Motor neuron (in vitro differentiated cells): ENCODE measurements at regions not wholly inside any gene's neighbourhood (a gene's known extent, or its start where the extent isn't known, plus 50 kb on each side); places are given as distances from the start of the nearest gene placed in this dataset.

ENCODE experiments used
- ATAC-seq, 8 experiments: fragments of 200-7000 bp; cut with Tn5 transposase; replicated peaks in 6 of 8; 2 replicates each; pipeline ENCODE4 v1.8.0; 2021; ENCODE audit warnings: mild to moderate bottlenecking in 8 of 8, moderate library complexity in 8 of 8
- H3K27ac ChIP-seq, 2 donors: fragments of 250-450 bp; sonication (Bioruptor Pico); 2 replicates each; pipeline ENCODE4 v1.9.0; 2021; ENCODE audit warnings: antibody characterized with exemption in 2 of 2, mild to moderate bottlenecking in 2 of 2, moderate library complexity in 1 of 2
- H3K4me1 ChIP-seq, 2 donors: fragments of 250-450 bp; sonication (Bioruptor Pico); replicated peaks in 1 of 2; 2 replicates each; pipeline ENCODE4 v1.6.1; 2021; ENCODE audit warnings: antibody characterized with exemption in 2 of 2, mild to moderate bottlenecking in 2 of 2, moderate library complexity in 1 of 2
- H3K4me3 ChIP-seq, 5 donors: fragments of 250-450 bp; sonication (Bioruptor Pico); 2 replicates each; pipeline ENCODE4 v1.9.0; 2021; ENCODE audit warnings: antibody characterized with exemption in 5 of 5, mild to moderate bottlenecking in 5 of 5, moderate library complexity in 4 of 5
- WGBS, 10 experiments: fragments of 450-650 bp; shearing (Covaris generic); methylation state at CpG; one replicate each; pipeline ENCODE4 v1.0.0; 2022; 5-methylcytosine and 5-hydroxymethylcytosine counted together
- in situ Hi-C, 9 experiments: fragments of 400-800 bp; cut with MboI; loops; one replicate each; pipeline ENCODE4 v1.15.0; 2021; ENCODE audit warnings: low sequenced_read_pairs in 9 of 9, low pct_unique_long_range_greater_than_20kb in 2 of 9; ENCODE audit not compliant: unreplicated experiment in 9 of 9

DNA sequence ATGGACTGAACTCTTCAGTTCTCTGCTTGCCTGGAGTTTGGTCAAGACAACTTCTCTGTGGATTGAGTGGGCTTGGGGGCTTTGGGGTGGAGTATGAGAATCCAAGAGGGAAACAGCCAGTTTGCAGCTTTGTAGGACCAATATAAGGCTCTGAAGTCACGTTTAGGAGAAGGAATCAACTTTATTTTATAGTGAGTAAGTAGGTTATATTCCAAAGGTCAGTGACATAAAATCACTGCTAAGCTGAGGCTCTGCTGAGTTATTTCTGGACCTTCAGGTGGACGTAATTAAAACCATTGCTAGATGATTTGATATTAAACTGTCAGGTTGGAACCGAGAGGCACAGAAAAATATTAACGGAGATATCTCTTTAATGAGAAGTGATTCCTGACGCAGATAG lies 514.4 kb downstream of the DMAC1 start:
- in situ Hi-C loops = no loop called here
- no peak overlapping the region for H3K27ac ChIP-seq

DNA sequence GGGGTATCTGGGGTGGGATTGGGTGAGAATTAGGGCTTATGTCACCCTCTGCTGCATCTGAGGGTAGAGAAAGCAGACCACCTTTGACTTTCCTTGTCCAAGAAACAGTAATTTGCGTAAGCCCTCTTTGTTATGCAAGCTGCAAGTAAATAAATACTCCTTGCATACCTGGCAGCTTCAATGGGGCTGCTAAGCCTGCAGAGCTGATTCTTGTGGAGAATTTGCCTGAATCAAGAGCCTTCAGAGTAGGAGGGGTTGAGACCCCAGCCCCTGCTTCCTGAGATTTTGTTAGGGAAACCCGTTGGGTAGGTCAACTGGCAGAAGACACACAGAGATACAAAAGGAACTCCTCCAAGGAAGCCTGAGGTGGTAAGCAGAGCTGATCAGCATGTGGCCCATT lies 515.1 kb downstream of the DMAC1 start:
- no peak for ATAC-seq
- Histone ChIP-seq H3K27ac (no peak overlapping the region), H3K4me3 (no peak overlapping the region), H3K4me1 (no peaks in the 10 kb centered on the region)
- in situ Hi-C loops = no loop called here
- WGBS, 10 experiments = 0 to 83% (median 29%) methylated on average over 1 to 2 of the region's 2 CpGs; no CpG with 5 or more reads in 3 of the 10 experiments

More for the DNA sequence above, 514.4 kb downstream of the DMAC1 start:
- Histone ChIP-seq H3K4me1 (no peaks in the 10 kb centered on the region), H3K4me3 (no peak overlapping the region)
- 0 to 87% (median 38%) methylated on average over 3 to 5 of the region's 5 CpGs; no CpG with 5 or more reads in 2 of the 10 experiments for WGBS, 10 experiments
- no peak for ATAC-seq

DNA sequence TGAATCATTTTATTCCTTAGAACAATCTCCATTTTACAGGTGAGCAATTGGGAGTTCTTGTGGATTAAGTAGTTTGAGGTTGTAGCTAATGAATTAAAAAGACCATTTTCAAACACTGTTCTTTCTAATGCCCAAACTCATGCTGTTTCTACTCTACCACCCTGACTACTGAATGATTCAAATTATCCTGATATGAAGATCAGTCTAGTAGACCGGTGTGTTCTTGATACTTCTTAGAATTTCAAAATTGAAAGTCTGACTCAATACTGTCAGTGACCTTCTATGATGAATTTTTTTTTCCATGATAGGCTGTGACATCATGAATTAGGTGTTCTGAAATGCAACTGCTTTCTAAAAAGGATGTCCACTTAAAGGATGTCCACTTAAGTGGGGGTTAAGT lies 515.5 kb downstream of the DMAC1 start:
- ATAC-seq = peak in 1 of 8 experiments; percentile 26
- in situ Hi-C loops = no loop called here
- H3K4me1 ChIP-seq = no peaks in the 10 kb centered on the region
- 0 to 100% (median 61%) methylated on average over 1 of the region's 1 CpG; no CpG with 5 or more reads in 2 of the 10 experiments for WGBS, 10 experiments
- no peak overlapping the region for H3K27ac ChIP-seq
- H3K4me3 ChIP-seq = no peak overlapping the region

DNA sequence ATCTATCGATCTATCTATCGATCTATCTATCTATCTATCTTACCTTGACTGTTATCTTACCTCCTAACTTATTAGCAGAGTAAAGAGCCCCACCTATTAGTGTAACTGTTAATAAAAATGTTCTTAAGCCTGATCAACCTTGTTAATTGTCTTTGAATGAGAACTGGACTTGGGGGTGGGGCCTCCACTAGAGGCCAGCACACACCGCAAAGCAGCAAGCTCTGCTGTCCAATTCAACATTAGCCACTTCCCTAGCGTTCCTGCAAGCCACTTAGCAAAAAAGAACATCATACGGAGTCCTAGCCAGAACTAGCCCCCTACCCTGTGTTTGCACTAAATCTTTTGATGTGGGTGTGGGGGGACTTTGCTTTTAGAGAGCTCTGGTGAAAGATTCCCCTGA lies 515.8 kb downstream of the KDM4C start:
- in situ Hi-C loops = no loop called here
- ATAC-seq = peak in 2 of 8 experiments; percentile 49 to 55
- WGBS, 10 experiments = 9 to 92% (median 64%) methylated on average over 2 to 5 of the region's 5 CpGs; no CpG with 5 or more reads in 1 of the 10 experiments
- Histone ChIP-seq H3K4me3 (no peak overlapping the region), H3K4me1 (peaks cover 0 to 9% of the 10 kb centered on the region in 2 donors), H3K27ac (no peak overlapping the region)

DNA sequence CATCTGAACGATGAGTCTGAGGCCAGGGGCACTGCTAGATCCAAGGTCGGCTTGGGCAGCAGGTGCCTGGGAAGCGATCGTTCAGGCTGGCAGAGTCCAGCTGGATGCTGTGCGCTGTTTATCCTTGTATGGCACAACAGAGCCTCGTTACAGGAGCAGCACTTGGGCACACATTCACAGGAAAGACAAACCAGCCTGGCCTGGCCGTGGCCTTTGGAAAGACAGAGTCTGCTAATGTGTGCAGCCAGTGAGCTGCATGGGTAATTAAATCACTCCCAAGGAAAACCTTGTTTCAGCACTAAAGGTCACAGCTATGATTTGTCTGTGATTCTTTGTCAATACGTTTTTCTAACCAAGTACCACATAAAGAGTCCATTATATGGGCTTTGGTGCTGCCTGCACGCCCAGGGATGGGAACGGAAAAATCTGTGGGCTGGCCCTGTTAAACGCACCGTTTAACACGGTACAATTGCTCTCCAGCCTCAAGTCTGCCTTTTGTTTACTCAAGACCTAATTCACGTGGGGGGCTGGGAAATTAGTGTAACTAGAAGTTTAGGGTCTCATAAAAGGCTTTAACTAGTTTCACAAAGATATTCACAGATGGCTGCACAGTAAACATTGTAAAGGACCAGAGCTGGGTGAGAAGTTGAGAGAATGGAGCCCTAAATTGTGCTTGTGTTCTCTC lies 509.3 kb downstream of the KDM4C start:
- Histone ChIP-seq H3K27ac (peak overlapping the region in 1 of 2 donors; percentile 38), H3K4me3 (no peak overlapping the region), H3K4me1 (peaks cover 12 to 23% of the 10 kb centered on the region in 2 donors)
- peak in 5 of 8 experiments; percentile 91 to 94 (median 93) for ATAC-seq
- in situ Hi-C loops = no loop called here
- WGBS, 10 experiments = 0 to 71% (median 9%) methylated on average over 1 to 12 of the region's 14 CpGs; no CpG with 5 or more reads in 1 of the 10 experiments

DNA sequence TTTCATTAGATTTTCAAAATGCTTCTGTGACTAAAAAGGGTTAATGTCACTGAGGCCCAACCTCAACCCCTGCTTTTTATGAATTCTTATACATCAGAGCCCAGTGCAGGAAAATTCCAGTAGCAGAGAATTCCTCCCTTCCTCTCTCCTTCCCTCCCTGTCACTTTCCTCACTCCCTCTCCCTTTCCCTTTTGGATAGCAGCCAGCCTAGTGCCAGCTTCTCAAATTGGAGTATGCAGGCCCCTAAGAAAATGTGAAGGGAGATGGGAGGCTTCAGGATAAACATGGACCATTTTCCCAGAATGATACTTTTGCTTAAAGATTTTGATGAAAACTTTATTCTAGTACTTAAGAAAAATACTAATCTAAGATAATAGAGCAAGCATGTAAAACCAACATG lies 507.4 kb downstream of the KDM4C start:
- in situ Hi-C loops = no loop called here
- Histone ChIP-seq H3K4me1 (peaks cover 12 to 20% of the 10 kb centered on the region in 2 donors), H3K27ac (no peak overlapping the region), H3K4me3 (no peak overlapping the region)
- no peak for ATAC-seq

DNA sequence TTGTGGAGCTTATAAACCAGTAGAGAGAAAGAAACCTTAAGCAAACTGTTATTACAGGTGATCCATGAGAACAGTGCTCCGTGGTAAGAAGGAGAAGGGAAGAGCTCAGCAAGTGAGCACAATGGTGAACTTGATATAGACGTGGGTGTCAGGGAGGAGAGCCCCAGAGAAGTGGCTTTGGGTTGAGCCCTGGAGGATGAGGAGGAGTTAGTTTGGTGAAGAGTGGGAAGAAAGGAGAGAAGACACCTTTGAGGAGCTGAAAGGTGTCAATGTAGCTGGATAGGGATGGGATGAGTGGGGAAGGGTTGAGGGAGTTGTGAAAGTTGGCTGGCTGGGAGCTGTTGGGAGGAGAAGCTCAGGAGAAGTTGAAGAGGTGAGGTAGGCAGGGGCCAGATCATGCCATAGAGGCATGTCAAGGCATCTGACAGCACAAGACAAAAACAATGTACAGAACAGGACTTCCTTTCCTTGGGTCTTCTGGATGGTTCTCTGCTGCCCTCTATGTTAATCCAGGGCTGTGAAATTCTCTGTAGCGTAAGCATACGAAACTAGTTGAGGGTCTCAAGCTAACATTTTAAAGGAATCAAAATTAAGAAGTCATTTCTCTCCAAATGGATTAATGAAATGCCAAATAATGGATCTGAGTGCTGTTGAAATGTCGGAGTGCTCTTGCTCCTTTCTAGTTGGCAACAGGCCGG lies 501.9 kb downstream of the KDM4C start:
- no peak overlapping the region for H3K27ac ChIP-seq
- ATAC-seq = no peak
- WGBS, 10 experiments = 13 to 93% (median 78%) methylated on average over 2 to 5 of the region's 6 CpGs; no CpG with 5 or more reads in 2 of the 10 experiments
- no peak overlapping the region for H3K4me3 ChIP-seq
- no peaks in the 10 kb centered on the region for H3K4me1 ChIP-seq
- in situ Hi-C loops = no loop called here

DNA sequence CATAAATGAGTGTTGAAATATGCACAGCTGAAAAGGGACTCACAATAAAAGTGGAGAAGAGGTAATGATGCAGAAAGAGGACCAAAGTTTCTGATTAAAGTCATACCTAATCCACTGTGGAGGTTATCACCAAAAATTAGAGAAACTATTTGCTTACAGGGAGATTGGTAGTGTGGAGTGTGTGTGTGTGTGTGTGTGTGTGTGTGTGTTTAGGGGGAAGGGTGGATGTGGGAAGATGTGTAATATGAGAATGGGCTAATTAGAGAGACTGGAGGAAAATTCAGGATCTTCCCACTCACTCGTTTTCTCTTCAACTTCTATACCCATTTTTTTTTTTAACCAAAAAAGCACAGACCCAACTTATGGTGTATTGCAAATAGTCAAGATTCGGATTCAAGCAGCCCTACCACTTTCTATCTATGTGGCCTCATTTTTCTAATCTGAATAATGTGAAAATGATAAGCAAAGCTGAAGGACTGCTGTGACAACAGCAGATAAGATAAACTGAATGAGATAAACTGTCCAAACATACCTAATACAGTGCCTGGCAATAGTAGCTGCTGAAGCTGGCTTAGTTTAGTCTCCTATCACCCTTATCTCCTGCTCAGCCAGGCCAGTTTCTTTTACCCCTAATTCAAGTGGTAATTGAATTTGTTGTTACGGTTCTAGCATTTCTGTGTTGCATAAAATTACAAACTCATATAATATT lies 501.1 kb downstream of the KDM4C start:
- ATAC-seq = no peak
- Histone ChIP-seq H3K4me1 (no peaks in the 10 kb centered on the region), H3K27ac (no peak overlapping the region), H3K4me3 (no peak overlapping the region)
- WGBS, 10 experiments = 0 to 100% (median 66%) methylated on average over 1 to 3 of the region's 3 CpGs; no CpG with 5 or more reads in 2 of the 10 experiments
- in situ Hi-C loops = no loop called here

DNA sequence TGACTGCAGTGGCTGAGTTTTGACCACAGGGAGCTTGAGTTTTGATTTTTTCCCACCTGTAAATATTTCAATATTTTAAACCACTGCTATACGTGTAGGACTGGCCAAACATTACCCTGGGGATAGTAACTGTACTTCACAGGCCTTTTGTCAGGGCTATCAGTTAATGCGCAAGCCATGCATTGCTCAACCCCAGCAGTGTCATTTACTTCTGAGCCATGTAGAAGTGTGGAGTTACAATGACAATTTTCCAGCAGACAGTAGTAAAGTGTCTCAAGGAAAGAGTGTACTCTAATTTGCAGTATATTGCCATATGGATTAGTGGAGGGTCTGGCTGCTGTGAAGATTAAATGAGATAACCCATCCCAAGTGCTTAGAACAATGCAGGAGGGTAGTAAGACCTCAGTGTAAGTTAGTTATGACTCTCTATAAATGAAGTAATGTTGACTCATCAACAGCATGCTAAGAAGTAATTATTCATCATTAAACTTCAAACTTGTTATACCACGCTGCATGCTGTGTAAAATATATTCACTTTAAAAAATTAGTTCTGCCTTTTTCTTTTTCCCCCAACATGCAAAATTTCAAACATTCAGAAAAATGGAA lies 489.2 kb downstream of the KDM4C start:
- no peak overlapping the region for H3K27ac ChIP-seq
- no peak overlapping the region for H3K4me3 ChIP-seq
- in situ Hi-C loops = no loop called here
- no peaks in the 10 kb centered on the region for H3K4me1 ChIP-seq
- peak in 1 of 8 experiments; percentile 88 for ATAC-seq
- 46 to 100% (median 88%) methylated on average over 1 to 3 of the region's 3 CpGs; no CpG with 5 or more reads in 2 of the 10 experiments for WGBS, 10 experiments

DNA sequence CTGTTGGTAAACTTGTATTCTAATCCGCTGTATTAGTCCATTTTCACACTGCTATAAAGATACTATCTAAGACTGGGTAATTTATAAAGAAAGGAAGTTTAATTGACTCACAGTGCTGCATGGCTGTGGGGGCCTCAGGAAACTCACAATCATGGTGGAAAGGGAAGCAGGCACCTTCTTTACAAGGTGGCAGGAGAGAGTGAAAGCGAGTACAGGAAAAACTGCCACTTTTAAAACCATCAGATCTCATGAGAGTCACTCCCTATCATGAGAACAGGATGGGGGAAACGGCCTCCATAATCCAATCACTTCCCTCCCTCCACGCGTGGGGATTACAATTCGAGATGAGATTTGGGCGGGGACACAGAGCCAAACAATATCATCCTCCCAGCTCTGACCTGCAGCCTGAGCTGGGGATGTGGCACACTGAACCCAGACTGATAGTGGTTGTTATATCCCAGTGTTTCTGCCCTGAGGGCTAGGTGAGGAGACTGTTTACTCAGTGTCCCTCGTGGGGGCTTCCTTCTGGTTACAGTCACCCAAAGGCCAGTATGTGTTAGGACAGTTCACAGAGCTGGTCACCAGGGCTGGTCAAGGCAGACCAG lies 488.3 kb downstream of the KDM4C start:
- Histone ChIP-seq H3K27ac (no peak overlapping the region), H3K4me3 (no peak overlapping the region), H3K4me1 (no peaks in the 10 kb centered on the region)
- WGBS, 10 experiments = 10 to 100% (median 85%) methylated on average over 1 to 6 of the region's 8 CpGs
- no peak for ATAC-seq
- in situ Hi-C loops = no loop called here

DNA sequence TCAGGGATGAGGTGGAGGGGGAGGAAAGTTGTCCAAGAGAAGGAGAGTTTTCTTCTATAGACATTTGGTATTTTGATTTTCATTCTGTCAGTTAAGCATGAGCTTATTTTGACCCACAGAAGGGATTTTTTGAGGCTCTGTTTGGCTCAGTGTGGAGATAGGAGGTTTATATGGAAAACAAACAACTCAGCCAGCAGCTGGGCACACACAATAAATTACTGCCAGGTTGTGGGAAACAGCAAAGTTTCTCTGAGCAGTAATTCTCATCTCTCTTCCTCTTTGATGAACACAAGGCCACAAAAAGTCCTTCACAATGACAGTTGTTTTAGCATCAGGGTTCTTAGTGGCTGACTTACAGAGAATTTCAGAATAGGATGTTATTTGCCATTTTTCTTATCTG lies 486.1 kb downstream of the KDM4C start:
- ATAC-seq = peak in 1 of 8 experiments; percentile 20
- Histone ChIP-seq H3K4me3 (no peak overlapping the region), H3K27ac (no peak overlapping the region), H3K4me1 (no peaks in the 10 kb centered on the region)
- in situ Hi-C loops = no loop called here

DNA sequence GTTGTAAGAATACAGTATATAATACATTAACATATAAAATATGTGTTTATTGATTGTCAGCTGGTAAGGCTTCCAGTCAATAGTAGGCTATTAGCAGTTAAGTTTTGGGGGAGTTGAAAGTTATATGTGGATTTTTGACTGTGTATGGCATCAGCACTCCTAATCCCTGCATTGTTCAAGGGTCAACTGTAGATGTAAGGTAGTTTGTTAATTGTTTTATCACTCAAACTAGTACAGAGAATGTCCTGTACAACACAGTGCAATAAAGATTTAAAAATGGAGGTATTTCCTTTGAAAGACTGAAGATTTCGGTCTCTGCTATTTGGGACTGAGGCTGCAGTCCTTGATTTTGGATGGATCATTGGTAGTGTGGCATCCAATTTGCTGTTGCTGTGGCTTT lies 484.4 kb downstream of the KDM4C start:
- in situ Hi-C loops = no loop called here
- no peaks in the 10 kb centered on the region for H3K4me1 ChIP-seq
- WGBS, 10 experiments = 38 to 100% (median 83%) methylated on average over 1 of the region's 1 CpG; no CpG with 5 or more reads in 3 of the 10 experiments
- ATAC-seq = no peak
- no peak overlapping the region for H3K27ac ChIP-seq
- no peak overlapping the region for H3K4me3 ChIP-seq

DNA sequence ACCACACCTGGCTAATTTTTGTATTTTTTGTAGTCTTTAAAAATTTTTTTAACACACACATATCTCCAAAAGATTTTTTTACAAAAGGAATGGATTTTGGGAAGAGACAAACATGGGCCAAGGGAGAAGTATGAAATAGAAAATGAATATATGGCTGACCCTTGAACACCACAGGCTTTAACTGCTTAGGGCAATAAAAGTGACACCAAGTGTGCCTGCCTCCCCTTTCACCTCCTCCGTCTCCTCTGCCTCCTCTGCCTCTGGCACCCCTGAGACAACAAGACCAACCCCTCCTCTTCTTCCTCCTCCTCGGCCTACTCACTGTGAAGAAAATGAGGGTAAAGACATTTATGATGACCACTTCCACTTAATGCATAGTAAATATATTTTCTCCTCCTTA lies 483.9 kb downstream of the KDM4C start:
- H3K27ac ChIP-seq = no peak overlapping the region
- no peaks in the 10 kb centered on the region for H3K4me1 ChIP-seq
- ATAC-seq = no peak
- in situ Hi-C loops = no loop called here
- 11 to 100% (median 88%) methylated on average over 1 to 2 of the region's 2 CpGs; no CpG with 5 or more reads in 4 of the 10 experiments for WGBS, 10 experiments
- H3K4me3 ChIP-seq = no peak overlapping the region
